OCI-LY3 (cell line): ENCODE measurements at regions not wholly inside any gene's neighbourhood (a gene's known extent, or its start where the extent isn't known, plus 50 kb on each side); places are given as distances from the start of the nearest gene placed in this dataset.

Source experiments
- H2AFZ ChIP-seq: fragments of 200-600, 300-600 bp; shearing (Covaris generic); 2 replicates; pipeline ENCODE4 v1.6.0; 2014; ENCODE audit warnings: antibody characterized with exemption, low read depth, low read length
- H3K27ac ChIP-seq: fragments of 200-600, 300-600 bp; sonication (generic); 2 replicates; pipeline ENCODE4 v1.5.1; 2014; ENCODE audit warnings: mild to moderate bottlenecking, low read length, moderate library complexity, mixed read lengths
- H3K27me3 ChIP-seq: fragments of 200-600, 300-600 bp; sonication (generic); 2 replicates; pipeline ENCODE4 v1.6.1; 2014; ENCODE audit warnings: low read depth, low read length, mixed read lengths
- H3K36me3 ChIP-seq: fragments of 200-600, 300-600 bp; sonication (generic); replicated peaks from 2 replicates; pipeline ENCODE3; 2014; ENCODE audit warnings: low read depth, low read length, mixed read lengths
- H3K4me1 ChIP-seq: fragments of 300-600, 200-600 bp; sonication (generic); 2 replicates; pipeline ENCODE4 v1.6.1; 2014; ENCODE audit warnings: low read length, mixed read lengths
- H3K4me2 ChIP-seq: fragments of 200-600, 300-600 bp; sonication (generic); 2 replicates; pipeline ENCODE4 v1.6.1; 2014; ENCODE audit warnings: low read length, mixed read lengths
- H3K4me3 ChIP-seq: fragments of 300-600, 200-600 bp; sonication (generic); 2 replicates; pipeline ENCODE4 v1.5.1; 2014; ENCODE audit warnings: antibody characterized with exemption, mild to moderate bottlenecking, low read length, moderate library complexity
- H3K79me2 ChIP-seq: fragments of 300-600, 200-600 bp; shearing (Covaris generic); 2 replicates; pipeline ENCODE4 v1.6.1; 2014; ENCODE audit warnings: mild to moderate bottlenecking, low read length, mixed read lengths
- H3K9ac ChIP-seq: fragments of 300-600, 200-600 bp; shearing (Covaris generic); 2 replicates; pipeline ENCODE4 v1.6.0; 2014; ENCODE audit warnings: mild to moderate bottlenecking, low read length, moderate library complexity
- H3K9me3 ChIP-seq: fragments of 200-600, 300-600 bp; shearing (Covaris generic); 2 replicates; pipeline ENCODE4 v1.6.1; 2014; ENCODE audit warnings: low read length, mixed read lengths; ENCODE audit not compliant: insufficient read depth
- H4K20me1 ChIP-seq: fragments of 200-600, 300-600 bp; sonication (generic); 2 replicates; pipeline ENCODE4 v1.6.1; 2016; ENCODE audit warnings: low read length, mixed read lengths; ENCODE audit not compliant: insufficient read depth
- CTCF ChIP-seq: fragments of 200-600, 300-600 bp; sonication (generic); IDR thresholded peaks from 2 replicates; pipeline ENCODE4 v1.5.1; 2014; ENCODE audit warnings: antibody characterized with exemption, low read length, low read depth
- EZH2phosphoT487 ChIP-seq: fragments of 200-600 bp; shearing (Covaris generic); IDR thresholded peaks from 2 replicates; pipeline ENCODE4 v1.6.1; 2018; ENCODE audit warnings: antibody characterized with exemption, mixed run types, low read depth

DNA sequence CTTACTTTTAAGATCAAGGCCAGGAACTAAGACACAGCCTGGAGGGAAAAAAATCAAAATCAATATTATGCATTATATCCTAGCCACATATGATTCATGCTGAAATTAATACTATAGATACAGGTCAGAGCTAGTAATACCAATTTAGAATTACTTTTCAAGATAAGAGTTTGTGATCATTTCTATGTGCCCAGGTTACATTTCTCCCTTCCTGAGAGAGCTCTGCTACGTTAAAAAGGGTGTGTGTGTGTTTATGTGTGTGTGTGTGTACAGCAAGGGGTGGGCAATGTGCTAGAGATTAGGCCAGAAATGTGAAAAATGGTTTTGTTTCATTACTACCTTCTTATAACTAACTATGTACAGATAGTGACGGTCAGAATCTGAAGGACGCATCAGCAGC is 223.9 kb upstream of the FLRT2 start:
- Histone ChIP-seq H3K36me3 (no peaks in the 10 kb centered on the region), H3K9ac (no peak overlapping the region), H2AFZ (no peak overlapping the region), H3K79me2 (no peaks in the 10 kb centered on the region), H3K27ac (no peak overlapping the region), H3K9me3 (no peaks in the 10 kb centered on the region; the same call in 1 of the 2 replicates), H3K4me1 (no peaks in the 10 kb centered on the region), H4K20me1 (no peaks in the 10 kb centered on the region), H3K27me3 (no peaks in the 10 kb centered on the region), H3K4me2 (no peak overlapping the region), H3K4me3 (no peak overlapping the region)
- TF ChIP-seq EZH2phosphoT487: no peak
- TF ChIP-seq CTCF: no peak

GRCh38 chr14:85308531-85309300 is 221.2 kb upstream of the FLRT2 start:
- H3K27ac ChIP-seq: no peak overlapping the region
- no peaks in the 10 kb centered on the region; the same call in 1 of the 2 replicates for H3K9me3 ChIP-seq
- no peak overlapping the region for H3K4me2 ChIP-seq
- H2AFZ ChIP-seq: no peak overlapping the region
- no peaks in the 10 kb centered on the region for H3K36me3 ChIP-seq
- H3K9ac ChIP-seq: no peak overlapping the region
- H3K27me3 ChIP-seq: no peaks in the 10 kb centered on the region
- H3K79me2 ChIP-seq: no peaks in the 10 kb centered on the region
- H3K4me3 ChIP-seq: no peak overlapping the region
- H3K4me1 ChIP-seq: no peaks in the 10 kb centered on the region
- TF ChIP-seq EZH2phosphoT487 (no peak), CTCF (no peak)
- no peaks in the 10 kb centered on the region for H4K20me1 ChIP-seq

- Histone ChIP-seq H3K4me3 (no peak overlapping the region), H3K27me3 (no peaks in the 10 kb centered on the region), H3K27ac (no peak overlapping the region), H3K36me3 (no peaks in the 10 kb centered on the region), H3K4me2 (no peak overlapping the region), H3K9me3 (no peaks in the 10 kb centered on the region; the same call in 1 of the 2 replicates), H2AFZ (no peak overlapping the region), H3K4me1 (no peaks in the 10 kb centered on the region), H3K79me2 (no peaks in the 10 kb centered on the region), H4K20me1 (no peaks in the 10 kb centered on the region), H3K9ac (no peak overlapping the region)
- TF ChIP-seq EZH2phosphoT487: no peak
- TF ChIP-seq CTCF: no peak
Observed at GRCh38 chr14:85310491-85311272, 219.3 kb upstream of the FLRT2 start.

GRCh38 chr14:85313560-85314207 is 216.3 kb upstream of the FLRT2 start:
- no peaks in the 10 kb centered on the region for H3K4me1 ChIP-seq
- H3K36me3 ChIP-seq: no peaks in the 10 kb centered on the region
- no peak overlapping the region for H3K9ac ChIP-seq
- no peak overlapping the region for H3K4me3 ChIP-seq
- no peak overlapping the region for H2AFZ ChIP-seq
- H3K4me2 ChIP-seq: no peak overlapping the region
- H4K20me1 ChIP-seq: no peaks in the 10 kb centered on the region
- H3K9me3 ChIP-seq: no peaks in the 10 kb centered on the region; the same call in 1 of the 2 replicates
- TF ChIP-seq EZH2phosphoT487 (no peak), CTCF (no peak)
- no peaks in the 10 kb centered on the region for H3K27me3 ChIP-seq
- H3K79me2 ChIP-seq: no peaks in the 10 kb centered on the region
- H3K27ac ChIP-seq: no peak overlapping the region
